HG03342 (cell line): ENCODE measurements at regions not wholly inside any gene's neighbourhood (a gene's known extent, or its start where the extent isn't known, plus 50 kb on each side); places are given as distances from the start of the nearest gene placed in this dataset.

ENCODE experiments used
- ATAC-seq: cut with Tn5 transposase; IDR thresholded peaks from one replicate; pipeline ENCODE4 v1.9.1; 2021; ENCODE audit warnings: mild to moderate bottlenecking, moderate library complexity; ENCODE audit not compliant: unreplicated experiment

- ATAC-seq = no peak
These were observed 177.1 kb upstream of the CHRNA7 start for GRCh38 chr15:31852933-31853799.

DNA sequence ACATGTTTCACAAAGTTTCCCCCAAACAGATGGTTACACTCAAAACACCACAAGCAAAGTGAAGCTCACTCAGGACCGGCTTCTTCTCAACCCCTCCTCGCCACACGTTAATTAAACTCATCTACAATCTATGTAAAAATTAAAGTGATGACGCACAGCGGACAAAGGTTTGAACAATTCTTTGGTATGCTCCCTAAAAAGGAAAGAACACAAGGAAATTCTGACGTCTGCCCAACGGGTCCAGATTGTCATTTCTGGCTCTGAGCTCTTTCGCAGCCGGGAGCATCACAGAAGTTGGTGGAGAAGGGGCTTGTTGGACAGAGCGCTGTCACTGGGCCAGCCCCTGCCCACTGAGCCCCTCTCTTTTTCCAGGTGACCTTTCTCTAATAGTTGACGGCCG is 173.7 kb upstream of the CHRNA7 start:
- no peak for ATAC-seq

- no peak for ATAC-seq
These were observed 173.1 kb upstream of the CHRNA7 start for GRCh38 chr15:31857194-31857593.

GRCh38 chr15:31858026-31858425 is 172.3 kb upstream of the CHRNA7 start:
- no peak for ATAC-seq

- no peak for ATAC-seq
These were observed 164.1 kb upstream of the CHRNA7 start for GRCh38 chr15:31866248-31866647.

GRCh38 chr15:31867536-31868442 is 162.5 kb upstream of the CHRNA7 start:
- no peak for ATAC-seq

DNA sequence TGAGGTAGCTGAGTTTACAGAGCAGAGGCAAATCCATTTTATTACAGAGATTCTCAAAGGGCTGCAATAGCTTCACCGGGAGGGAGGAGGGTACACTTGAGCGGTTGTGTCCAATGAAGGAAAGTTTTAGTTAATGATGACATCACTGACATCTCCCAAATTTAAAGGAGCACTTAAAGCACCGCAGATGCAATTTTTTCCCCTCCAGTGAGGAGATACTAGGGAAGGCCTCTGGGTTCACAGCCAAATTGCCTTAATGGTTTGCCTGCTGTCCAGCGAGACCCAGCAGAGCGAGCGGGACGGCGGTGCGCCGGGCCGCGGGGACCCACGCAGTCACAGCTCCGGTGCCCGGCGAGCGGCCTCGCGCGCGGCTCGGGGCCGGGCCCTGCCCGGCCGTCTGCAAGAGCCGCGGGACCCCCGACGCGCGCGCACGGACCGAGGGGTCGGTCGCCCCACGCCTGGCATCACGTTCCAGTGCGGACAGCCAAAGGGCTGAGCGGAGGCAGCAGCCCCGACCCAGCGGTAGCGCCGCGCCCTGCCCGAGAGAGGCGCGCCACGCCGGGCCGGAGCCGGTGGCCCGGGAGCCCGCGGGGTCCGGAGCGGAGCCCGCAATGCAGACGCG is 160.5 kb upstream of the CHRNA7 start:
- ATAC-seq = no peak

GRCh38 chr15:31870328-31871165 is 159.8 kb upstream of the CHRNA7 start, which contains the start of gene OTUD7A:
Gene OTUD7A (minus strand): TSS chr15:31870673.
- ATAC-seq = peak; percentile 83

DNA sequence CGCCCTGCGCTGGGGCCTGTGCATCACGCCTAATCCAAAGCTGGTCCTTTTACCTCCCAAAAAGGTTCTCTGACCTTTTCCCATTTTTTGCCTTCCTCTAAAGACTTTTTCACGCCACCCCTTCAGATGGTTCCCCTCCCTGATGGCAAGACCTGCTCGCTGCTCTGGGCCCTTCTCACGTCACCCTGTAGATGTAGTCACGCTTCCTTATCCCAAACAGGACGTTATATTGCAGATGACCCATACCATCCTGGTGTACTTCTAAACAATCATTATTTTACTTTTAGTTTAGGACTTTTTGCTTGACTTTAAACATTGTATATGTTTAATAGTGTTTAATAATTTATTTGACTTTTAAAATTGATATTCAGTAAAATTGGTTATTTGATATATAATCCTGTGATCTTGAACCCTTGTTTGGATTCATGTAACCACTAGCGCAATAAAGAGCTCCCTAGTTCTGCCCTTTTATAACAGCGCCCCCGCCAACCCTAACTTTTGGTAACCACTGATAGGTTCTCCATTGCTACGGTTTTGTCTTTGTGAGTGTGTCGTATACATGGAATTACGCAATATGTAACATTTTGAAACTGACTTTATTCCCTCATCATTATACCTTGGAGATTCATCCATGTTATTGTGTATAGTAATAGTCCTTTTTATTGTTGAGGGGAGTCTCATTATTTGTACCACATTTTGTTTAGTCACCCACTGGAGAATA is 159.0 kb upstream of the CHRNA7 start:
- no peak for ATAC-seq

DNA sequence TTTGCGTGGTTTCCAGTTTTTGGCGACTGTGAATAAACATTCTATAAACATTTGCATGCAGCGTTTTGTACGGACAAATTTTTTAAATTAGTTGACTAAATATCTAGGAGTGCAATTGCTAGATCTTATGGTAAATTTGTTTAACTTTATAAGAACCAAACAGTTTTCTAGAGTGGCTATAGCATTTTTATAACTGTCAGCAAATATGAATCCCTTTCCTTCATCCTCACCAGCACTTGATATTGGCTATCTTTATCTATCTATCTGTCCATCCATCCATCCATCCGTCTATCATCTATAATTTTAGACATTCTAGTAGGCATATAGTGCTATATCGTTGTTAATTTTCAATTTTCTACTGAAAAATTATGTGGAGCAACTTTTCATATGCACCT is 158.4 kb upstream of the CHRNA7 start:
- ATAC-seq = no peak

DNA sequence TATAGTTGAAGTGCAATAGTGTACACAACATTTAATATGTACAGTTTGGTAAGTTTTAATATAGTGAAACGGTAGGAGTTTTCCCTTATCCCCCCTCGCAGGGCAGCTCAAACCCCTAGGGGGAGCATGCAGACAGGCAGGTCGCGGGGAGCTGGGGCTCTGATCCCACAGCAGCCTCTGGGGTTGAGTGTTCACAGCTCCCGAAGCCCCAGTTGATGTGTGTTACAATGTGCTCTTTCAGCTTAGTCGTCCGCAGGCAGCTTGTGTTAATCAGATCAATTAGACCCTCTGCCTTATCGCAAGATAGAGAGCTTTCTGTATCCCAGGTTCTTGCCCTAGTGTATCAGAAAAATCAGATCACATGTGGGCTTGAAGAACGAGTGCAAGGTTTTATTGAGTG is 143.1 kb upstream of the CHRNA7 start:
- ATAC-seq = no peak

- no peak for ATAC-seq
These were observed 137.8 kb upstream of the CHRNA7 start for GRCh38 chr15:31892513-31892912.

- no peak for ATAC-seq
These were observed 136.5 kb upstream of the CHRNA7 start for GRCh38 chr15:31893780-31894179.

GRCh38 chr15:31897746-31898145 is 132.6 kb upstream of the CHRNA7 start:
- no peak for ATAC-seq

GRCh38 chr15:31901501-31901900 is 128.8 kb upstream of the CHRNA7 start:
- ATAC-seq = no peak

- ATAC-seq = no peak
These were observed 125.3 kb upstream of the CHRNA7 start for GRCh38 chr15:31905054-31905453.

GRCh38 chr15:31925541-31925940 is 104.8 kb upstream of the CHRNA7 start:
- no peak for ATAC-seq

GRCh38 chr15:31930967-31931366 is 99.3 kb upstream of the CHRNA7 start:
- ATAC-seq = no peak

DNA sequence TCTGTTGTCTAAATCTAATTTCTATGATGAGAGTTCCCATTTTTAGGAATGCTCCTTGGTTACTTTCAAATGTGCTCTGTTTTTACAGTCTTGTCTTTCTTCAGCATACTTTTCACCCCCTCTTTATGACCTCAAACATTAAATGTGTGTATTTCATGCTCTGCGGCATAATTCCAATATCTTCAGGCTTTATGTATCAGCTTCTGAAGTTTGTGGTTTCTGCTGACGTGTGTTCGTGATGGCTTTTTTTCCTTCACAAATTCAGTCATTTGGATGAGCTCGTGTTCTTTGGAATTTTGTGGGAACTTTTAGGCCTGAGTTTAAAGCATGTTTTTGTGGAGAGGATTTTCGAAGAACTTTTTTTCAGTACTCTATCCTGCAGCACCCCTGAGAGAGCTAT is 97.7 kb upstream of the CHRNA7 start:
- no peak for ATAC-seq

- no peak for ATAC-seq
These were observed 95.5 kb upstream of the CHRNA7 start for GRCh38 chr15:31934821-31935220.
